GM23338 (cell line): ENCODE measurements at regions not wholly inside any gene's neighbourhood (a gene's known extent, or its start where the extent isn't known, plus 50 kb on each side); places are given as distances from the start of the nearest gene placed in this dataset.
A peak's percentile ranks its signal among the peaks of the same experiment; 100 is the strongest.

Experiments used
- ATAC-seq: fragments of 200-7000 bp; cut with Tn5 transposase; 3 replicates; pipeline ENCODE4 v1.9.1; 2020
- DNase-seq: peaks from one replicate; pipeline ENCODE4 v3.0.0-alpha.2; 2015; ENCODE audit warnings: low spot score
- H2AFZ ChIP-seq: fragments of 200-600 bp; sonication (generic); 2 replicates; pipeline ENCODE4 v1.8.0; 2016; ENCODE audit warnings: antibody characterized with exemption, mild to moderate bottlenecking, moderate library complexity
- H3F3A ChIP-seq: fragments of 200-600 bp; sonication (generic); replicated peaks from 2 replicates; pipeline ENCODE4 v1.8.0; 2017; ENCODE audit warnings: antibody characterized with exemption, mixed run types, low read depth
- H3K27ac ChIP-seq: fragments of 200-600 bp; sonication (generic); 2 replicates; pipeline ENCODE4 v1.6.1; 2016; ENCODE audit warnings: low read depth
- H3K27me3 ChIP-seq: fragments of 200-600 bp; sonication (generic); 2 replicates; pipeline ENCODE4 v1.8.0; 2016; ENCODE audit warnings: mild to moderate bottlenecking, mixed run types, moderate library complexity; ENCODE audit not compliant: insufficient read depth
- H3K36me3 ChIP-seq: fragments of 200-600 bp; sonication (generic); 2 replicates; pipeline ENCODE4 v1.8.0; 2016; ENCODE audit warnings: mild to moderate bottlenecking; ENCODE audit not compliant: insufficient read depth
- H3K4me1 ChIP-seq: fragments of 200-600 bp; sonication (generic); 2 replicates; pipeline ENCODE4 v1.8.0; 2016; ENCODE audit warnings: mild to moderate bottlenecking, moderate library complexity; ENCODE audit not compliant: insufficient read depth
- H3K4me2 ChIP-seq: fragments of 200-600 bp; sonication (generic); 2 replicates; pipeline ENCODE4 v1.7.1; 2017; ENCODE audit warnings: mixed run types
- H3K4me3 ChIP-seq: fragments of 200-600 bp; sonication (generic); 2 replicates; pipeline ENCODE4 v1.6.1; 2016; ENCODE audit warnings: mixed run types
- H3K79me2 ChIP-seq: fragments of 200-600 bp; sonication (generic); replicated peaks from 2 replicates; pipeline ENCODE4 v1.8.0; 2017; ENCODE audit warnings: mild to moderate bottlenecking; ENCODE audit not compliant: insufficient read depth
- H3K9me2 ChIP-seq: fragments of 200-600 bp; sonication (generic); 2 replicates; pipeline ENCODE4 v1.8.0; 2017; ENCODE audit not compliant: insufficient read depth
- H4K20me1 ChIP-seq: fragments of 200-600 bp; sonication (generic); replicated peaks from 2 replicates; pipeline ENCODE4 v1.8.0; 2017; ENCODE audit warnings: mild to moderate bottlenecking; ENCODE audit not compliant: insufficient read depth
- H3K27ac Mint-ChIP-seq: 2 replicates; pipeline ENCODE4 v1.8.0; 2020; ENCODE audit warnings: inconsistent platforms, mild to moderate bottlenecking, moderate library complexity, mixed read lengths
- H3K27me3 Mint-ChIP-seq: 3 replicates; pipeline ENCODE4 v1.8.0; 2022; ENCODE audit warnings: low read depth, mild to moderate bottlenecking, moderate library complexity, mixed read lengths, inconsistent platforms; ENCODE audit not compliant: insufficient read depth, poor library complexity
- H3K36me3 Mint-ChIP-seq: 3 replicates; pipeline ENCODE4 v1.8.0; 2021; ENCODE audit warnings: low read depth, mild to moderate bottlenecking, inconsistent platforms, moderate library complexity, mixed read lengths
- H3K4me1 Mint-ChIP-seq: 3 replicates; pipeline ENCODE4 v1.8.0; 2020; ENCODE audit warnings: mild to moderate bottlenecking, inconsistent platforms, mixed read lengths
- H3K4me3 Mint-ChIP-seq: 3 replicates; pipeline ENCODE4 v1.8.0; 2021; ENCODE audit warnings: moderate library complexity, mild to moderate bottlenecking, inconsistent platforms, mixed read lengths
- H3K9me3 Mint-ChIP-seq: 3 replicates; pipeline ENCODE4 v1.8.0; 2020; ENCODE audit warnings: moderate library complexity, mild to moderate bottlenecking, inconsistent platforms, mixed read lengths
- ETS1 ChIP-seq: IDR thresholded peaks from 2 replicates; pipeline ENCODE4 v1.6.1; 2016; ENCODE audit warnings: antibody characterized with exemption
- EZH2 ChIP-seq: fragments of 200-600 bp; sonication (generic); IDR thresholded peaks from one replicate; pipeline ENCODE4 v1.8.0; 2017; ENCODE audit warnings: antibody characterized with exemption, mild to moderate bottlenecking, low read depth; ENCODE audit not compliant: unreplicated experiment
- EZH2phosphoT487 ChIP-seq: fragments of 200-600 bp; sonication (generic); IDR thresholded peaks from one replicate; pipeline ENCODE4 v1.8.1; 2018; ENCODE audit warnings: antibody characterized with exemption; ENCODE audit not compliant: unreplicated experiment
- NANOG ChIP-seq: IDR thresholded peaks from 2 replicates; pipeline ENCODE4 v1.6.1; 2016; ENCODE audit warnings: antibody characterized with exemption, borderline replicate concordance
- POLR2AphosphoS5 ChIP-seq: IDR thresholded peaks from 2 replicates; pipeline ENCODE4 v1.6.1; 2016; ENCODE audit warnings: antibody characterized with exemption, low read depth
- STAT1 ChIP-seq: IDR thresholded peaks from one replicate; pipeline ENCODE4 v1.6.1; 2016; ENCODE audit warnings: antibody characterized with exemption; ENCODE audit not compliant: unreplicated experiment
- ZNF331 ChIP-seq: fragments of 250-450 bp; sonication (Bioruptor Pico); IDR thresholded peaks from 2 replicates; pipeline ENCODE4 v1.5.0; 2020; ENCODE audit warnings: low read depth, mild to moderate bottlenecking, moderate library complexity
- TF ChIP-seq, protein P1 (sequence below): fragments of 250-450 bp; sonication (Bioruptor Pico); IDR thresholded peaks from 2 replicates; pipeline ENCODE4 v1.5.0; 2020; ENCODE audit warnings: mild to moderate bottlenecking, moderate library complexity
- TF ChIP-seq, protein P2 (sequence below): IDR thresholded peaks from one replicate; pipeline ENCODE4 v1.6.1; 2018; ENCODE audit warnings: antibody characterized with exemption; ENCODE audit not compliant: unreplicated experiment

DNA sequence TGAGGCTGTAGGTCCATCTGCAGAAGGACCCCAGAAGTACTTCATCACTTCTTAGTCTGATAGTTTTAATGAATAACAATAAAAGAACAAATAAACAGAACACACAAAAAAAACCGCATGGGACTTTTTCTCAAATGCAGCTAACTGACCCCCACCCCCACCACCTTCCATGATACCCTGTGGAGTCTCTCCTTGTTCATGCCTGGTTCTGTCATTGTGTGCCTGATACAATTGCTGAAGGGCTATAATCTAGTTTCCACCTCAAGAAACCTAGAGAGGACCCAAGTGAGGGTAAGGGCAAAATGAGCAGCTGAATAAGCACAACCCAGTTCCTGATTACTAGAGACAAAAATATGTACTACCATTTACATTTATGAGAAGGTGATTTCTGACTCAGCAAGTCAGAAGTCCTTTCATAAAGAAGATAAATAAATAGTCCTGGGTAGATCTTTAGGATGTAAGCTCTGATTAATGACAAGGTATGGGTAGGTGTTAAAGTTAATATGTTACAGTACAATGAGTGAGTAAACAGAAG, 155.1 kb downstream of the TMA16 start:
- Histone ChIP-seq H2AFZ (peak overlapping the region; percentile 43; the same call in 1 of the 2 replicates), H3K4me3 (no peak overlapping the region), H3K27me3 (no peaks in the 10 kb centered on the region), H4K20me1 (no peaks in the 10 kb centered on the region), H3K4me2 (no peak overlapping the region), H3F3A (no peaks in the 10 kb centered on the region), H3K79me2 (no peaks in the 10 kb centered on the region), H3K9me2 (no peaks in the 10 kb centered on the region), H3K4me1 (no peaks in the 10 kb centered on the region), H3K27ac (no peak overlapping the region), H3K36me3 (peaks cover 8% of the 10 kb centered on the region; the same call in 1 of the 2 replicates)
- peaks cover 13% of the 10 kb centered on the region; the same call in 2 of the 3 replicates for H3K36me3 Mint-ChIP-seq
- no peak overlapping the region for H3K4me3 Mint-ChIP-seq
- peaks cover 4% of the 10 kb centered on the region; the same call in 1 of the 3 replicates for H3K4me1 Mint-ChIP-seq
- TF ChIP-seq ETS1, result no peak
- no peak for TF ChIP-seq POLR2AphosphoS5
- no peak for TF ChIP-seq NANOG
- TF ChIP-seq, protein P1, sequence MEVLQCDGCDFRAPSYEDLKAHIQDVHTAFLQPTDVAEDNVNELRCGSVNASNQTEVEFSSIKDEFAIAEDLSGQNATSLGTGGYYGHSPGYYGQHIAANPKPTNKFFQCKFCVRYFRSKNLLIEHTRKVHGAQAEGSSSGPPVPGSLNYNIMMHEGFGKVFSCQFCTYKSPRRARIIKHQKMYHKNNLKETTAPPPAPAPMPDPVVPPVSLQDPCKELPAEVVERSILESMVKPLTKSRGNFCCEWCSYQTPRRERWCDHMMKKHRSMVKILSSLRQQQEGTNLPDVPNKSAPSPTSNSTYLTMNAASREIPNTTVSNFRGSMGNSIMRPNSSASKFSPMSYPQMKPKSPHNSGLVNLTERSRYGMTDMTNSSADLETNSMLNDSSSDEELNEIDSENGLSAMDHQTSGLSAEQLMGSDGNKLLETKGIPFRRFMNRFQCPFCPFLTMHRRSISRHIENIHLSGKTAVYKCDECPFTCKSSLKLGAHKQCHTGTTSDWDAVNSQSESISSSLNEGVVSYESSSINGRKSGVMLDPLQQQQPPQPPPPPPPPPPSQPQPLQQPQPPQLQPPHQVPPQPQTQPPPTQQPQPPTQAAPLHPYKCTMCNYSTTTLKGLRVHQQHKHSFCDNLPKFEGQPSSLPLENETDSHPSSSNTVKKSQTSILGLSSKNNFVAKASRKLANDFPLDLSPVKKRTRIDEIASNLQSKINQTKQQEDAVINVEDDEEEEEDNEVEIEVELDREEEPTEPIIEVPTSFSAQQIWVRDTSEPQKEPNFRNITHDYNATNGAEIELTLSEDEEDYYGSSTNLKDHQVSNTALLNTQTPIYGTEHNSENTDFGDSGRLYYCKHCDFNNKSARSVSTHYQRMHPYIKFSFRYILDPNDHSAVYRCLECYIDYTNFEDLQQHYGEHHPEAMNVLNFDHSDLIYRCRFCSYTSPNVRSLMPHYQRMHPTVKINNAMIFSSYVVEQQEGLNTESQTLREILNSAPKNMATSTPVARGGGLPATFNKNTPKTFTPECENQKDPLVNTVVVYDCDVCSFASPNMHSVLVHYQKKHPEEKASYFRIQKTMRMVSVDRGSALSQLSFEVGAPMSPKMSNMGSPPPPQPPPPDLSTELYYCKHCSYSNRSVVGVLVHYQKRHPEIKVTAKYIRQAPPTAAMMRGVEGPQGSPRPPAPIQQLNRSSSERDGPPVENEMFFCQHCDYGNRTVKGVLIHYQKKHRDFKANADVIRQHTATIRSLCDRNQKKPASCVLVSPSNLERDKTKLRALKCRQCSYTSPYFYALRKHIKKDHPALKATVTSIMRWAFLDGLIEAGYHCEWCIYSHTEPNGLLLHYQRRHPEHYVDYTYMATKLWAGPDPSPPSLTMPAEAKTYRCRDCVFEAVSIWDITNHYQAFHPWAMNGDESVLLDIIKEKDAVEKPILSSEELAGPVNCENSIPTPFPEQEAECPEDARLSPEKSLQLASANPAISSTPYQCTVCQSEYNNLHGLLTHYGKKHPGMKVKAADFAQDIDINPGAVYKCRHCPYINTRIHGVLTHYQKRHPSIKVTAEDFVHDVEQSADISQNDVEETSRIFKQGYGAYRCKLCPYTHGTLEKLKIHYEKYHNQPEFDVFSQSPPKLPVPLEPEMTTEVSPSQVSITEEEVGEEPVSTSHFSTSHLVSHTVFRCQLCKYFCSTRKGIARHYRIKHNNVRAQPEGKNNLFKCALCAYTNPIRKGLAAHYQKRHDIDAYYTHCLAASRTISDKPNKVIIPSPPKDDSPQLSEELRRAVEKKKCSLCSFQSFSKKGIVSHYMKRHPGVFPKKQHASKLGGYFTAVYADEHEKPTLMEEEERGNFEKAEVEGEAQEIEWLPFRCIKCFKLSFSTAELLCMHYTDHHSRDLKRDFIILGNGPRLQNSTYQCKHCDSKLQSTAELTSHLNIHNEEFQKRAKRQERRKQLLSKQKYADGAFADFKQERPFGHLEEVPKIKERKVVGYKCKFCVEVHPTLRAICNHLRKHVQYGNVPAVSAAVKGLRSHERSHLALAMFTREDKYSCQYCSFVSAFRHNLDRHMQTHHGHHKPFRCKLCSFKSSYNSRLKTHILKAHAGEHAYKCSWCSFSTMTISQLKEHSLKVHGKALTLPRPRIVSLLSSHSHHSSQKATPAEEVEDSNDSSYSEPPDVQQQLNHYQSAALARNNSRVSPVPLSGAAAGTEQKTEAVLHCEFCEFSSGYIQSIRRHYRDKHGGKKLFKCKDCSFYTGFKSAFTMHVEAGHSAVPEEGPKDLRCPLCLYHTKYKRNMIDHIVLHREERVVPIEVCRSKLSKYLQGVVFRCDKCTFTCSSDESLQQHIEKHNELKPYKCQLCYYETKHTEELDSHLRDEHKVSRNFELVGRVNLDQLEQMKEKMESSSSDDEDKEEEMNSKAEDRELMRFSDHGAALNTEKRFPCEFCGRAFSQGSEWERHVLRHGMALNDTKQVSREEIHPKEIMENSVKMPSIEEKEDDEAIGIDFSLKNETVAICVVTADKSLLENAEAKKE (CRISPR knock-in tag), result no peak
- TF ChIP-seq, protein P2, sequence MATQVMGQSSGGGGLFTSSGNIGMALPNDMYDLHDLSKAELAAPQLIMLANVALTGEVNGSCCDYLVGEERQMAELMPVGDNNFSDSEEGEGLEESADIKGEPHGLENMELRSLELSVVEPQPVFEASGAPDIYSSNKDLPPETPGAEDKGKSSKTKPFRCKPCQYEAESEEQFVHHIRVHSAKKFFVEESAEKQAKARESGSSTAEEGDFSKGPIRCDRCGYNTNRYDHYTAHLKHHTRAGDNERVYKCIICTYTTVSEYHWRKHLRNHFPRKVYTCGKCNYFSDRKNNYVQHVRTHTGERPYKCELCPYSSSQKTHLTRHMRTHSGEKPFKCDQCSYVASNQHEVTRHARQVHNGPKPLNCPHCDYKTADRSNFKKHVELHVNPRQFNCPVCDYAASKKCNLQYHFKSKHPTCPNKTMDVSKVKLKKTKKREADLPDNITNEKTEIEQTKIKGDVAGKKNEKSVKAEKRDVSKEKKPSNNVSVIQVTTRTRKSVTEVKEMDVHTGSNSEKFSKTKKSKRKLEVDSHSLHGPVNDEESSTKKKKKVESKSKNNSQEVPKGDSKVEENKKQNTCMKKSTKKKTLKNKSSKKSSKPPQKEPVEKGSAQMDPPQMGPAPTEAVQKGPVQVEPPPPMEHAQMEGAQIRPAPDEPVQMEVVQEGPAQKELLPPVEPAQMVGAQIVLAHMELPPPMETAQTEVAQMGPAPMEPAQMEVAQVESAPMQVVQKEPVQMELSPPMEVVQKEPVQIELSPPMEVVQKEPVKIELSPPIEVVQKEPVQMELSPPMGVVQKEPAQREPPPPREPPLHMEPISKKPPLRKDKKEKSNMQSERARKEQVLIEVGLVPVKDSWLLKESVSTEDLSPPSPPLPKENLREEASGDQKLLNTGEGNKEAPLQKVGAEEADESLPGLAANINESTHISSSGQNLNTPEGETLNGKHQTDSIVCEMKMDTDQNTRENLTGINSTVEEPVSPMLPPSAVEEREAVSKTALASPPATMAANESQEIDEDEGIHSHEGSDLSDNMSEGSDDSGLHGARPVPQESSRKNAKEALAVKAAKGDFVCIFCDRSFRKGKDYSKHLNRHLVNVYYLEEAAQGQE, result no peak
- TF ChIP-seq EZH2phosphoT487, result no peak
- no peak for TF ChIP-seq ZNF331 (CRISPR knock-in tag)
- TF ChIP-seq EZH2, result no peak
- TF ChIP-seq STAT1, result no peak
- ATAC-seq, result peak; percentile 53; the same call in 2 of the 3 replicates
- peaks cover 20% of the 10 kb centered on the region for H3K9me3 Mint-ChIP-seq
- no peak for DNase-seq
- no peaks in the 10 kb centered on the region for H3K27me3 Mint-ChIP-seq
- peak overlapping the region; percentile 54 for H3K27ac Mint-ChIP-seq
